HT1080 (cell line): ENCODE measurements at regions not wholly inside any gene's neighbourhood (a gene's known extent, or its start where the extent isn't known, plus 50 kb on each side); places are given as distances from the start of the nearest gene placed in this dataset.

ENCODE experiments used
- DNase-seq: peaks from one replicate; pipeline ENCODE4 v3.0.0-alpha.2; 2015; ENCODE audit warnings: low read depth

- DNase-seq: no peak
Observed at GRCh38 chr11:92855607-92856405, 113.6 kb upstream of the MTNR1B start.

- DNase-seq: no peak
Observed at GRCh38 chr11:92857407-92857806, 112.0 kb upstream of the MTNR1B start.

GRCh38 chr11:92859156-92859690 lies 110.2 kb upstream of the MTNR1B start:
- no peak for DNase-seq

GRCh38 chr11:92861634-92862033 lies 107.8 kb upstream of the MTNR1B start:
- DNase-seq: no peak

GRCh38 chr11:92865352-92865751 lies 104.1 kb upstream of the MTNR1B start:
- peak; percentile 34 for DNase-seq

- no peak for DNase-seq
Observed at GRCh38 chr11:92866679-92867282, 102.7 kb upstream of the MTNR1B start.

GRCh38 chr11:92867913-92868619 lies 101.4 kb upstream of the MTNR1B start:
- no peak for DNase-seq

GRCh38 chr11:92869716-92870115 lies 99.7 kb upstream of the MTNR1B start:
- no peak for DNase-seq

GRCh38 chr11:92870196-92870832 lies 99.1 kb upstream of the MTNR1B start:
- DNase-seq: no peak

- no peak for DNase-seq
Observed at GRCh38 chr11:92873551-92873950, 95.9 kb upstream of the MTNR1B start.

- DNase-seq: no peak
Observed at GRCh38 chr11:92875473-92875872, 94.0 kb upstream of the MTNR1B start.

GRCh38 chr11:92879086-92879485 lies 90.4 kb upstream of the MTNR1B start:
- DNase-seq: no peak

- peak; percentile 65 for DNase-seq
Observed at GRCh38 chr11:92880381-92880780, 89.1 kb upstream of the MTNR1B start.

GRCh38 chr11:92881940-92882450 lies 87.5 kb upstream of the MTNR1B start:
- DNase-seq: no peak

- DNase-seq: no peak
Observed at GRCh38 chr11:92882828-92883611, 86.4 kb upstream of the MTNR1B start.

GRCh38 chr11:92885600-92885999 lies 83.9 kb upstream of the MTNR1B start:
- DNase-seq: no peak

GRCh38 chr11:92886243-92886905 lies 83.1 kb upstream of the MTNR1B start:
- peak; percentile 53 for DNase-seq

GRCh38 chr11:92888696-92889095 lies 80.8 kb upstream of the MTNR1B start:
- no peak for DNase-seq

GRCh38 chr11:92890846-92891245 lies 78.6 kb upstream of the MTNR1B start:
- DNase-seq: no peak
